Ureter (tissue), 1 donor: ENCODE measurements at regions not wholly inside any gene's neighbourhood (a gene's known extent, or its start where the extent isn't known, plus 50 kb on each side); places are given as distances from the start of the nearest gene placed in this dataset.

Source experiments
- DNase-seq: peaks from one replicate; pipeline ENCODE4 v3.0.0-alpha.2; 2020; ENCODE audit warnings: low spot score
- donor health status: DM: yes; HTN: yes; CAD: no.

- DNase-seq: no peak
These were observed 697.7 kb downstream of the TBC1D22A start for GRCh38 chr22:47460176-47460575.

GRCh38 chr22:47458348-47458747, 695.9 kb downstream of the TBC1D22A start:
- no peak for DNase-seq

- DNase-seq: no peak
These were observed 695.3 kb downstream of the TBC1D22A start for GRCh38 chr22:47457509-47458300.

GRCh38 chr22:47457021-47457420, 694.6 kb downstream of the TBC1D22A start:
- DNase-seq: no peak

GRCh38 chr22:47456031-47456430, 693.6 kb downstream of the TBC1D22A start:
- DNase-seq: no peak

GRCh38 chr22:47453049-47453448, 690.6 kb downstream of the TBC1D22A start:
- DNase-seq: no peak

- DNase-seq: no peak
These were observed 689.7 kb downstream of the TBC1D22A start for GRCh38 chr22:47452184-47452583.

GRCh38 chr22:47450876-47451475, 688.5 kb downstream of the TBC1D22A start:
- no peak for DNase-seq

GRCh38 chr22:47449508-47450270, 687.2 kb downstream of the TBC1D22A start:
- peak; percentile 32 for DNase-seq

- DNase-seq: peak; percentile 29
These were observed 686.1 kb downstream of the TBC1D22A start for GRCh38 chr22:47448231-47449223.

- peak; percentile 35 for DNase-seq
These were observed 684.7 kb downstream of the TBC1D22A start for GRCh38 chr22:47446821-47447810.

GRCh38 chr22:47446331-47446730, 683.9 kb downstream of the TBC1D22A start:
- DNase-seq: peak; percentile 4

GRCh38 chr22:47445716-47446290, 683.4 kb downstream of the TBC1D22A start:
- DNase-seq: peak; percentile 20

GRCh38 chr22:47445212-47445611, 682.8 kb downstream of the TBC1D22A start:
- DNase-seq: peak; percentile 1

GRCh38 chr22:47444746-47445065, 682.3 kb downstream of the TBC1D22A start:
- peak; percentile 30 for DNase-seq

GRCh38 chr22:47443836-47444745, 681.6 kb downstream of the TBC1D22A start:
- peak; percentile 34 for DNase-seq

GRCh38 chr22:47442821-47443220, 680.4 kb downstream of the TBC1D22A start:
- peak; percentile 37 for DNase-seq

- no peak for DNase-seq
These were observed 677.3 kb downstream of the TBC1D22A start for GRCh38 chr22:47439643-47440265.
